Aorta (tissue), 5 donors: ENCODE measurements at regions not wholly inside any gene's neighbourhood (a gene's known extent, or its start where the extent isn't known, plus 50 kb on each side); places are given as distances from the start of the nearest gene placed in this dataset.

Source experiments
- ATAC-seq: fragments of 200-7000 bp; cut with Tn5 transposase; one replicate; pipeline ENCODE4 v1.9.1; 2022; ENCODE audit warnings: moderate library complexity; ENCODE audit not compliant: low FRiP score
- DNase-seq, 2 donors: peaks; one replicate each; pipeline ENCODE4 v3.0.0-alpha.2; 2020
- H3K27ac ChIP-seq, 2 donors: one replicate each; pipeline ENCODE4 v1.5.1; 2013; ENCODE audit warnings: low read length in 2 of 2, mild to moderate bottlenecking in 2 of 2, moderate library complexity in 2 of 2, control low read depth in 1 of 2, inconsistent platforms in 1 of 2, low read depth in 1 of 2
- H3K27me3 ChIP-seq, 2 donors: one replicate each; pipeline ENCODE4 v1.6.1; 2013; ENCODE audit warnings: control low read depth in 1 of 2, low read length in 1 of 2, mild to moderate bottlenecking in 1 of 2, moderate library complexity in 1 of 2; ENCODE audit not compliant: insufficient read depth in 2 of 2, control insufficient read depth in 1 of 2
- H3K36me3 ChIP-seq, 2 donors: one replicate each; pipeline ENCODE4 v1.6.1; 2013; ENCODE audit warnings: control low read depth in 1 of 2, low read length in 1 of 2, mild to moderate bottlenecking in 1 of 2; ENCODE audit not compliant: insufficient read depth in 2 of 2, control insufficient read depth in 1 of 2
- H3K4me1 ChIP-seq, 2 donors: one replicate each; pipeline ENCODE4 v1.6.1; 2013; ENCODE audit warnings: low read length in 2 of 2, control low read depth in 1 of 2, mild to moderate bottlenecking in 1 of 2, moderate library complexity in 1 of 2; ENCODE audit not compliant: insufficient read depth in 2 of 2, control insufficient read depth in 1 of 2
- H3K4me3 ChIP-seq, 2 donors: one replicate each; pipeline ENCODE4 v1.5.1; 2013; ENCODE audit warnings: low read length in 2 of 2, control low read depth in 1 of 2, mild to moderate bottlenecking in 1 of 2
- H3K9me3 ChIP-seq: one replicate; pipeline ENCODE4 v1.6.1; 2013; ENCODE audit warnings: mild to moderate bottlenecking, low read length; ENCODE audit not compliant: control insufficient read depth
- WGBS, 2 donors: extraction: QIAGEN DNeasy Blood & Tissue Kit; methylation state at CpG; one replicate each; pipeline ENCODE4 v1.1.7; 2013; 5-methylcytosine and 5-hydroxymethylcytosine counted together
- intact Hi-C, 2 donors: fragments of 100-400 bp; cut with DNase I; formaldehyde crosslinking; loops; one replicate each; pipeline versions ENCODE4 v1.14.2 to v1.15.0; 2022
- donor health status: healthy with polysubstance abuse.
- donor health status: Bipolar disorder and iron deficiency.
- donor health status: DM: no; HTN: no; CAD: no.
- donor health status: DM: no; HTN: no; CAD: no.
- donor health status: DM: yes; HTN: yes; CAD: no.

GRCh38 chr17:33475594-33475993 lies 182.5 kb upstream of the ASIC2 start:
- H3K27ac ChIP-seq, result no peak overlapping the region
- DNase-seq (no peak), ATAC-seq (no peak)
- H3K4me3 ChIP-seq, result no peak overlapping the region
- no peaks in the 10 kb centered on the region for H3K36me3 ChIP-seq
- intact Hi-C loops, result no loop called here
- no peaks in the 10 kb centered on the region for H3K9me3 ChIP-seq
- H3K27me3 ChIP-seq, result no peaks in the 10 kb centered on the region
- H3K4me1 ChIP-seq, result no peaks in the 10 kb centered on the region
- WGBS, 2 donors, result 38 to 57% methylated on average over 7 of the region's 7 CpGs

GRCh38 chr17:33481652-33482051 lies 188.6 kb upstream of the ASIC2 start:
- WGBS, 2 donors, result 87 to 96% methylated on average over 4 of the region's 4 CpGs
- no peaks in the 10 kb centered on the region for H3K4me1 ChIP-seq

GRCh38 chr17:33482636-33483035 lies 189.5 kb upstream of the ASIC2 start:
- H3K27me3 ChIP-seq, result no peaks in the 10 kb centered on the region
- intact Hi-C loops, result no loop called here
- ATAC-seq (no peak), DNase-seq (no peak)
- WGBS, 2 donors, result 75 to 81% methylated on average over 4 of the region's 4 CpGs
- no peaks in the 10 kb centered on the region for H3K9me3 ChIP-seq
- no peak overlapping the region for H3K27ac ChIP-seq
- no peaks in the 10 kb centered on the region for H3K36me3 ChIP-seq
- no peak overlapping the region for H3K4me3 ChIP-seq
- no peaks in the 10 kb centered on the region for H3K4me1 ChIP-seq

More at GRCh38 chr17:33481652-33482051, 188.6 kb upstream of the ASIC2 start:
- Histone ChIP-seq H3K27me3 (no peaks in the 10 kb centered on the region), H3K27ac (no peak overlapping the region), H3K9me3 (no peaks in the 10 kb centered on the region), H3K36me3 (no peaks in the 10 kb centered on the region), H3K4me3 (no peak overlapping the region)
- intact Hi-C loops, result no loop called here
- DNase-seq, result no peak
- ATAC-seq, result no peak

- no peak overlapping the region for H3K4me3 ChIP-seq
- ATAC-seq, result no peak
- WGBS, 2 donors, result 85 to 90% methylated on average over 2 of the region's 2 CpGs
- H3K4me1 ChIP-seq, result no peaks in the 10 kb centered on the region
- no peak for DNase-seq
- H3K27me3 ChIP-seq, result no peaks in the 10 kb centered on the region
- no peak overlapping the region for H3K27ac ChIP-seq
- no peaks in the 10 kb centered on the region for H3K36me3 ChIP-seq
- H3K9me3 ChIP-seq, result no peaks in the 10 kb centered on the region
- intact Hi-C loops, result no loop called here
Measured at GRCh38 chr17:33484559-33484958, 191.5 kb upstream of the ASIC2 start.

- Histone ChIP-seq H3K36me3 (no peaks in the 10 kb centered on the region), H3K4me1 (no peaks in the 10 kb centered on the region), H3K27ac (no peak overlapping the region), H3K9me3 (no peaks in the 10 kb centered on the region), H3K4me3 (no peak overlapping the region), H3K27me3 (no peaks in the 10 kb centered on the region)
- DNase-seq (no peak), ATAC-seq (no peak)
- intact Hi-C loops, result no loop called here
- WGBS, 2 donors, result 82 to 85% methylated on average over 5 of the region's 5 CpGs
Measured at GRCh38 chr17:33486135-33486885, 193.2 kb upstream of the ASIC2 start.

GRCh38 chr17:33487187-33487879 lies 194.2 kb upstream of the ASIC2 start:
- no peak overlapping the region for H3K4me3 ChIP-seq
- no peaks in the 10 kb centered on the region for H3K4me1 ChIP-seq
- H3K27me3 ChIP-seq, result no peaks in the 10 kb centered on the region
- WGBS, 2 donors, result 62 to 76% methylated on average over 4 of the region's 4 CpGs
- intact Hi-C loops, result no loop called here
- DNase-seq (no peak), ATAC-seq (no peak)
- H3K9me3 ChIP-seq, result no peaks in the 10 kb centered on the region
- no peak overlapping the region for H3K27ac ChIP-seq
- H3K36me3 ChIP-seq, result no peaks in the 10 kb centered on the region

GRCh38 chr17:33491871-33492481 lies 198.9 kb upstream of the ASIC2 start:
- H3K4me1 ChIP-seq, result no peaks in the 10 kb centered on the region
- intact Hi-C loops, result no loop called here
- WGBS, 2 donors, result 84 to 85% methylated on average over 9 of the region's 9 CpGs
- DNase-seq, result no peak
- H3K27ac ChIP-seq, result no peak overlapping the region
- no peaks in the 10 kb centered on the region for H3K36me3 ChIP-seq
- no peaks in the 10 kb centered on the region for H3K9me3 ChIP-seq
- no peak overlapping the region for H3K4me3 ChIP-seq
- no peaks in the 10 kb centered on the region for H3K27me3 ChIP-seq
- no peak for ATAC-seq

GRCh38 chr17:33492731-33493265 lies 199.7 kb upstream of the ASIC2 start:
- no peak overlapping the region for H3K4me3 ChIP-seq
- ATAC-seq (no peak), DNase-seq (no peak)
- H3K4me1 ChIP-seq, result no peaks in the 10 kb centered on the region
- H3K27ac ChIP-seq, result no peak overlapping the region
- WGBS, 2 donors, result 75 to 88% methylated on average over 3 of the region's 3 CpGs
- intact Hi-C loops, result no loop called here
- H3K36me3 ChIP-seq, result no peaks in the 10 kb centered on the region
- no peaks in the 10 kb centered on the region for H3K9me3 ChIP-seq
- H3K27me3 ChIP-seq, result no peaks in the 10 kb centered on the region
